A549 (cell line): ENCODE measurements at regions not wholly inside any gene's neighbourhood (a gene's known extent, or its start where the extent isn't known, plus 50 kb on each side); places are given as distances from the start of the nearest gene placed in this dataset.

ENCODE experiments used
- BCL3 ChIP-seq: fragments of >200 bp; sonication (Bioruptor Twin); formaldehyde crosslinking; IDR thresholded peaks from 3 replicates; pipeline ENCODE4 v1.6.1; 2016
- CTCF ChIP-seq: fragments of >200 bp; sonication (Bioruptor Twin); formaldehyde crosslinking; IDR thresholded peaks from 3 replicates; pipeline ENCODE4 v1.5.1; 2016
- ELK1 ChIP-seq: fragments of 150-350 bp; IDR thresholded peaks from 2 replicates; pipeline ENCODE4 v1.6.1; 2014; ENCODE audit warnings: low read depth, mild to moderate bottlenecking, low read length
- FOSL2 ChIP-seq, 2 experiments: fragments of 450-650 bp in 1 of 2; fragments of >200 bp in 1 of 2; sonication (Bioruptor Twin) in 1 of 2; formaldehyde crosslinking; IDR thresholded peaks; 2 replicates each; pipeline versions ENCODE4 v1.5.0 to v1.6.1; 2016 to 2020; ENCODE audit warnings: mild to moderate bottlenecking in 1 of 2, moderate library complexity in 1 of 2
- KDM1A ChIP-seq: fragments of 200-600 bp; sonication (generic); IDR thresholded peaks from 2 replicates; pipeline ENCODE4 v1.6.1; 2016; ENCODE audit warnings: low read depth, mild to moderate bottlenecking
- NPAS2 ChIP-seq: fragments of 250-450 bp; sonication (Bioruptor Pico); IDR thresholded peaks from 2 replicates; pipeline ENCODE4 v1.8.0; 2022; ENCODE audit warnings: mild to moderate bottlenecking, moderate library complexity, borderline replicate concordance
- POLR2A ChIP-seq: IDR thresholded peaks from 2 replicates; pipeline ENCODE4 v1.6.1; 2012; ENCODE audit warnings: mild to moderate bottlenecking, low read length

GRCh38 chr4:126271292-126271691 is 956.5 kb downstream of the FAT4 start:
- TF ChIP-seq NPAS2 (CRISPR knock-in tag) (no peak), BCL3 (no peak), CTCF (no peak), KDM1A (no peak), FOSL2 (IDR thresholded peaks at IDR 0.05) (no peak), FOSL2 (CRISPR knock-in tag; IDR thresholded peaks at IDR 0.05) (no peak), ELK1 (no peak), POLR2A (no peak)
